ENCODE measurements at regions not wholly inside any gene's neighbourhood (a gene's known extent, or its start where the extent isn't known, plus 50 kb on each side); places are given as distances from the start of the nearest gene placed in this dataset.
A peak's percentile ranks its signal among the peaks of the same experiment; 100 is the strongest.

- TF ChIP-seq TBP (optimal IDR thresholded peaks at IDR 0.05; ENCODE audit: low read depth, low read length) (peak; percentile 47), GABPB1 (CRISPR knock-in tag; IDR thresholded peaks at IDR 0.05) (no peak), GATAD2A (IDR thresholded peaks at IDR 0.05) (no peak), PHF8 (IDR thresholded peaks at IDR 0.05; ENCODE audit: borderline replicate concordance, low read length) (peak; percentile 20; the same call in 1 of the 2 replicates), NCOA4 (IDR thresholded peaks at IDR 0.05; ENCODE audit: partially characterized antibody) (no peak), PML (IDR thresholded peaks at IDR 0.05; ENCODE audit: low read length) (peak; percentile 54; the same call in 1 of the 2 replicates), HMG20A (CRISPR knock-in tag; conservative IDR thresholded peaks at IDR 0.05) (no peak), ATF1 (CRISPR knock-in tag; IDR thresholded peaks at IDR 0.05) (no peak), ATF1 (tag; IDR thresholded peaks at IDR 0.05) (peak; percentile 39; the same call in 1 of the 2 replicates), EP400 (IDR thresholded peaks at IDR 0.05) (peak; percentile 49), SIN3A (IDR thresholded peaks at IDR 0.05; ENCODE audit: borderline replicate concordance in 2 of 2, control insufficient read depth in 1 of 2, low read depth in 2 of 2, low read length in 2 of 2) (0 out of 4 replicates have a peak, but pooled peaks of 1 of the 2 experiments have one; percentile 26), POLR2H (tag; IDR thresholded peaks at IDR 0.05; ENCODE audit: low read depth) (peak; percentile 84), TAF9B (IDR thresholded peaks at IDR 0.05; ENCODE audit: partially characterized antibody) (peak; percentile 47), JUND (IDR thresholded peaks at IDR 0.05; ENCODE audit: borderline replicate concordance, low read depth, low read length) (peak; percentile 8; the same call in 1 of the 2 replicates), JUND (tag; IDR thresholded peaks at IDR 0.05; ENCODE audit: borderline replicate concordance, low read depth, low read length) (no peak), FOXJ2 (tag; IDR thresholded peaks at IDR 0.05) (no peak), TAF7 (tag; IDR thresholded peaks at IDR 0.05) (peak; percentile 74), GABPA (tag; conservative IDR thresholded peaks at IDR 0.05; ENCODE audit: low read depth) (0 out of 2 replicates have a peak, but pooled peaks have one; percentile 23), ESRRA (IDR thresholded peaks at IDR 0.05; ENCODE audit: borderline replicate concordance, low read depth) (peak; percentile 30; the same call in 1 of the 2 replicates), FOXK2 (conservative IDR thresholded peaks at IDR 0.05 in 1 of 2, IDR thresholded peaks at IDR 0.05 in 1 of 2; ENCODE audit: low read depth in 2 of 2) (peak in 1 of 2 experiments; percentile 32; a peak in 1 of 4 replicates), ZNF311 (CRISPR knock-in tag; IDR thresholded peaks at IDR 0.05) (no peak)
Observed at GRCh38 chrX:121191779-121192178, 144.4 kb downstream of the GLUD2 start (continued).

Measured in K562 (cell line).